GM18951 (cell line): ENCODE measurements at regions not wholly inside any gene's neighbourhood (a gene's known extent, or its start where the extent isn't known, plus 50 kb on each side); places are given as distances from the start of the nearest gene placed in this dataset.

ENCODE experiments used
- POLR2A ChIP-seq: IDR thresholded peaks from 4 replicates; pipeline ENCODE4 v1.6.1; 2011; ENCODE audit warnings: mild to moderate bottlenecking; ENCODE audit not compliant: insufficient read length, insufficient read depth; ENCODE audit errors: extremely low read depth
- in situ Hi-C: fragments of 300-500 bp; cut with MboI; formaldehyde crosslinking; loops from one replicate; pipeline ENCODE4 v1.12.0; 2022; ENCODE audit warnings: low sequenced_read_pairs, mixed read lengths, inconsistent platforms; ENCODE audit not compliant: unreplicated experiment

DNA sequence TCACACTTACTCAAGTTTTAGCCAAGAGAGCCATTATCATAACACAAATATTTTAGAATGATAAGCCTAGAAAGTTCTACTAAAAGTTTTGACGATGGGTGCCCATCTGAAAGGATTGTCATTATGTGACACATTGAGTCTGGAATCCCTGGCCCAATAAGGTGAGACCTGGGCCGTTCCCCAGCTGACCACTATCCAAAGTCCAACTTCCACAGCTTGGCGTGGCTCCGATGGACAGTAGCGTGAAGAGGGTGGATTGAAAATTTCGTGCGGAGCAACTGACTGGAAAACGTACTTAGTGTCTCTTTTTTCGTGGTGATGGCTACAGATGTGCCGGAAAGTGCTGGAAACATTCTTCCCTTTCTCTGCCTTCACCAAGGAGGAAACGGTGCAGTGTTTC is 439.0 kb upstream of the ZMIZ1 start:
- TF ChIP-seq POLR2A = no peak
- in situ Hi-C loops = no loop called here

- TF ChIP-seq POLR2A = no peak
- in situ Hi-C loops = no loop called here
Measured at GRCh38 chr10:78630944-78631838, 437.6 kb upstream of the ZMIZ1 start.

GRCh38 chr10:78634389-78634815 is 434.4 kb upstream of the ZMIZ1 start:
- in situ Hi-C loops = no loop called here
- no peak for TF ChIP-seq POLR2A

- in situ Hi-C loops = no loop called here
- no peak for TF ChIP-seq POLR2A
Measured at GRCh38 chr10:78634835-78635234, 433.9 kb upstream of the ZMIZ1 start.

GRCh38 chr10:78639629-78640028 is 429.1 kb upstream of the ZMIZ1 start:
- in situ Hi-C loops = no loop called here
- no peak for TF ChIP-seq POLR2A

- TF ChIP-seq POLR2A = no peak
- in situ Hi-C loops = no loop called here
Measured at GRCh38 chr10:78640796-78641636, 427.8 kb upstream of the ZMIZ1 start.

GRCh38 chr10:78641693-78642092 is 427.1 kb upstream of the ZMIZ1 start:
- TF ChIP-seq POLR2A = no peak
- in situ Hi-C loops = no loop called here

GRCh38 chr10:78642269-78642816 is 426.4 kb upstream of the ZMIZ1 start:
- in situ Hi-C loops = no loop called here
- no peak for TF ChIP-seq POLR2A

DNA sequence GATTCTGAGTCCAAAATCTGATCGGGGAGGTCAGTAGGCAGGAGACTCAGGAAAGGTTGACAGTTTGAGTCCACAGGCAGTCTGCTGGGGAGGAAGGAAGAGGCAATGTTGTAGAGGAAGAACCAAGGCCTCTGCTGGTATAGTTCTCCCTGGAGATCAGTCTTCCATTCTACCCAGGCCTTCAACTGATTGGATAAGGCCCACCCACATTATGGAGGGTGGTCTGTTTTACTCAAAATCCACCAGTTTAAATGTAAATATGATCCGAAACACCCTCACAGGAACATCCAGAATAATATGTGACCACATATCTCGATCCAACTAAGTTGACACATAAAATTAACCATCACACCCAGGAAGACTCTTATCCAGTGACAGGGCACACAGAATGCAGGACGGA is 425.3 kb upstream of the ZMIZ1 start:
- in situ Hi-C loops = no loop called here
- no peak for TF ChIP-seq POLR2A

- in situ Hi-C loops = no loop called here
- no peak for TF ChIP-seq POLR2A
Measured at GRCh38 chr10:78644550-78644949, 424.2 kb upstream of the ZMIZ1 start.

- no peak for TF ChIP-seq POLR2A
- in situ Hi-C loops = no loop called here
Measured at GRCh38 chr10:78645169-78645686, 423.5 kb upstream of the ZMIZ1 start.

GRCh38 chr10:78645975-78646374 is 422.8 kb upstream of the ZMIZ1 start:
- no peak for TF ChIP-seq POLR2A
- in situ Hi-C loops = no loop called here

DNA sequence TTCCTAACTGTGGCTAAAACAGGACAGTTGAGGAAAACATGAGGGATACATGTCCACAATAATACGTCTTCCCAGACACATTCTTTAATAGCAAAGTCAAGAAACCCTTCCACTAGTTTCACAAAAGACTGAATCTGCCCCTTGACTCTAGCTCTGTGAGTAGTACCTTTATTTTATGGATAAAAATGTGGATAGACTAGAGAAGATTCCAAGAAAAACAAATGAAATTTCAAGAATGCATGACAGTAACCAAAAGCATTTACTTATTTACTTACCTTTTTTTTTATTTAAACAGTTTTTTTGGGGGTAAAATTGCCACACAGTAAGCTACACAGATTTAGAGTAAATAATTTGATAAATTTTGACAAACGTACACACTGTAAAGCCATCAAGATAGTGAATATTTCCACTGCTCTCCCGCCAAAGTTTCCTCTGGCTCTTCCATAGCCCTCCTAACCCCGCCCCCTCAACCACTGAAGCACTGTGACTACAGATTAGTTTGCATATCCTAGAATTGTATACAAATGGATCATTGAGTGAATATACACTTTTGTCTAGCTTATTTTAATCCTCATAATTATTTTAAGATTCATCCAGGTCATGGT is 420.4 kb upstream of the ZMIZ1 start:
- no peak for TF ChIP-seq POLR2A
- in situ Hi-C loops = no loop called here
